PFSK-1 (cell line): ENCODE measurements at regions not wholly inside any gene's neighbourhood (a gene's known extent, or its start where the extent isn't known, plus 50 kb on each side); places are given as distances from the start of the nearest gene placed in this dataset.

Experiments used
- POLR2AphosphoS5 ChIP-seq: IDR thresholded peaks from 2 replicates; pipeline ENCODE4 v1.6.1; 2012; ENCODE audit warnings: low read depth, mild to moderate bottlenecking, control low read depth, low read length, moderate library complexity
- TAF1 ChIP-seq: IDR thresholded peaks from 2 replicates; pipeline ENCODE4 v1.6.1; 2012; ENCODE audit warnings: low read length, control low read depth, borderline replicate concordance; ENCODE audit not compliant: insufficient read depth
- TF ChIP-seq, protein P1 (sequence below), 2 experiments: IDR thresholded peaks; 2 replicates each; pipeline versions ENCODE4 v1.6.1 to v1.8.0; 2011 to 2012; ENCODE audit warnings: low read depth in 2 of 2, low read length in 2 of 2, control low read depth in 1 of 2, inconsistent platforms in 1 of 2, mild to moderate bottlenecking in 1 of 2, moderate library complexity in 1 of 2; ENCODE audit not compliant: insufficient read depth in 1 of 2

DNA sequence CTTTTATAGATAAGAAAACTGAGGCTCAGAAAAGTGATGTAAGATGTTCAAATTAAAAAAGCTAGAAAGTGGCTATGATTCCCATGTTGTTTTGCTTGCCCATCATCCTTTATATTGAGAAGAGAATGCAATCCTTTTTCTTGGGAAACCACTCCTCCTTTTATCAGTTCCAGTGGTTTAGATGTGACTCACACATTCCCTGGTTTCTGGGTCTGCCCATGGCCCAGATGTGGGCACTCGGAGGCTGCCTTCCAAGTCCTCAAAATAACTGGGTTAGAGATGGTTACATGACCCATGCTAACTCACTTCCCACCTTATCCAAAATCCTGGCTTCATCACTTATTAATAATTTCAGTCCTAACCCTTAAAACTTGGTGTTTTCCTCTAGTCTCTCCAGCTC, 550.0 kb downstream of the MDFIC start:
- no peak for TF ChIP-seq TAF1
- TF ChIP-seq POLR2AphosphoS5: no peak
- TF ChIP-seq, protein P1, sequence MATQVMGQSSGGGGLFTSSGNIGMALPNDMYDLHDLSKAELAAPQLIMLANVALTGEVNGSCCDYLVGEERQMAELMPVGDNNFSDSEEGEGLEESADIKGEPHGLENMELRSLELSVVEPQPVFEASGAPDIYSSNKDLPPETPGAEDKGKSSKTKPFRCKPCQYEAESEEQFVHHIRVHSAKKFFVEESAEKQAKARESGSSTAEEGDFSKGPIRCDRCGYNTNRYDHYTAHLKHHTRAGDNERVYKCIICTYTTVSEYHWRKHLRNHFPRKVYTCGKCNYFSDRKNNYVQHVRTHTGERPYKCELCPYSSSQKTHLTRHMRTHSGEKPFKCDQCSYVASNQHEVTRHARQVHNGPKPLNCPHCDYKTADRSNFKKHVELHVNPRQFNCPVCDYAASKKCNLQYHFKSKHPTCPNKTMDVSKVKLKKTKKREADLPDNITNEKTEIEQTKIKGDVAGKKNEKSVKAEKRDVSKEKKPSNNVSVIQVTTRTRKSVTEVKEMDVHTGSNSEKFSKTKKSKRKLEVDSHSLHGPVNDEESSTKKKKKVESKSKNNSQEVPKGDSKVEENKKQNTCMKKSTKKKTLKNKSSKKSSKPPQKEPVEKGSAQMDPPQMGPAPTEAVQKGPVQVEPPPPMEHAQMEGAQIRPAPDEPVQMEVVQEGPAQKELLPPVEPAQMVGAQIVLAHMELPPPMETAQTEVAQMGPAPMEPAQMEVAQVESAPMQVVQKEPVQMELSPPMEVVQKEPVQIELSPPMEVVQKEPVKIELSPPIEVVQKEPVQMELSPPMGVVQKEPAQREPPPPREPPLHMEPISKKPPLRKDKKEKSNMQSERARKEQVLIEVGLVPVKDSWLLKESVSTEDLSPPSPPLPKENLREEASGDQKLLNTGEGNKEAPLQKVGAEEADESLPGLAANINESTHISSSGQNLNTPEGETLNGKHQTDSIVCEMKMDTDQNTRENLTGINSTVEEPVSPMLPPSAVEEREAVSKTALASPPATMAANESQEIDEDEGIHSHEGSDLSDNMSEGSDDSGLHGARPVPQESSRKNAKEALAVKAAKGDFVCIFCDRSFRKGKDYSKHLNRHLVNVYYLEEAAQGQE (IDR thresholded peaks at IDR 0.05; ENCODE audit: insufficient read depth in 1 of 2, low read depth in 2 of 2, low read length in 2 of 2): no peak
